ENCODE measurements at regions not wholly inside any gene's neighbourhood (a gene's known extent, or its start where the extent isn't known, plus 50 kb on each side); places are given as distances from the start of the nearest gene placed in this dataset.
"Not testable (repeated sequence)": the region's sequence is repeated elsewhere in the genome, so short reads cannot be mapped to it uniquely, and the experiment has no call there.

GRCh38 chr4:155578726-155579370 is 87.8 kb upstream of the GUCY1A1 start:
- Histone ChIP-seq H3K4me2 (ENCODE audit: insufficient read depth, low read length) (no peak overlapping the region), H3K9ac (ENCODE audit: low read depth, low read length) (no peak overlapping the region), H3K9me3 (ENCODE audit: insufficient read depth, low read length, severe bottlenecking) (no peaks in the 10 kb centered on the region), H3K79me2 (ENCODE audit: insufficient read depth, low read length) (no peaks in the 10 kb centered on the region), H3K36me3 (ENCODE audit: insufficient read depth, low read length) (no peaks in the 10 kb centered on the region), H3K4me3 (ENCODE audit: low read depth in 1 of 2, low read length in 2 of 2) (no peak overlapping the region), H2AFZ (ENCODE audit: low read depth, low read length) (no peak overlapping the region), H3K4me1 (ENCODE audit: insufficient read depth, low read length) (peaks cover 12% of the 10 kb centered on the region), H3K27ac (ENCODE audit: low read length) (no peak overlapping the region), H4K20me1 (ENCODE audit: insufficient read depth, low read length) (no peaks in the 10 kb centered on the region), H3K27me3 (ENCODE audit: insufficient read depth, low read length, poor library complexity) (no peaks in the 10 kb centered on the region)
- DNase-seq (no peak), ATAC-seq (ENCODE audit: insufficient read depth, low read depth) (no peak)
- TF ChIP-seq CTCF (IDR thresholded peaks at IDR 0.05; ENCODE audit: borderline replicate concordance, extremely low read depth, low read length, poor library complexity, severe bottlenecking) (no peak), EZH2 (IDR thresholded peaks at IDR 0.05; ENCODE audit: borderline replicate concordance, low read depth, low read length, severe bottlenecking) (no peak)

GRCh38 chr4:155578219-155578618 is 88.4 kb upstream of the GUCY1A1 start:
- no peaks in the 10 kb centered on the region for H3K79me2 ChIP-seq (ENCODE audit: insufficient read depth, low read length)
- no peaks in the 10 kb centered on the region for H3K9me3 ChIP-seq (ENCODE audit: insufficient read depth, low read length, severe bottlenecking)
- H3K4me3 ChIP-seq (ENCODE audit: low read depth in 1 of 2, low read length in 2 of 2) = no peak overlapping the region
- peaks cover 6% of the 10 kb centered on the region for H3K4me1 ChIP-seq (ENCODE audit: insufficient read depth, low read length)
- H3K27ac ChIP-seq (ENCODE audit: low read length) = no peak overlapping the region
- H3K4me2 ChIP-seq (ENCODE audit: insufficient read depth, low read length) = no peak overlapping the region
- no peaks in the 10 kb centered on the region for H3K27me3 ChIP-seq (ENCODE audit: insufficient read depth, low read length, poor library complexity)
- no peaks in the 10 kb centered on the region for H4K20me1 ChIP-seq (ENCODE audit: insufficient read depth, low read length)
- no peaks in the 10 kb centered on the region for H3K36me3 ChIP-seq (ENCODE audit: insufficient read depth, low read length)
- ATAC-seq (ENCODE audit: insufficient read depth, low read depth) (no peak), DNase-seq (no peak)
- TF ChIP-seq CTCF (IDR thresholded peaks at IDR 0.05; ENCODE audit: borderline replicate concordance, extremely low read depth, low read length, poor library complexity, severe bottlenecking) (no peak), EZH2 (IDR thresholded peaks at IDR 0.05; ENCODE audit: borderline replicate concordance, low read depth, low read length, severe bottlenecking) (no peak)
- H2AFZ ChIP-seq (ENCODE audit: low read depth, low read length) = no peak overlapping the region
- H3K9ac ChIP-seq (ENCODE audit: low read depth, low read length) = no peak overlapping the region

- H2AFZ ChIP-seq (ENCODE audit: low read depth, low read length); H3K36me3 ChIP-seq (ENCODE audit: insufficient read depth, low read length); H3K27ac ChIP-seq (ENCODE audit: low read length); H3K4me1 ChIP-seq (ENCODE audit: insufficient read depth, low read length); H3K79me2 ChIP-seq (ENCODE audit: insufficient read depth, low read length); ATAC-seq (ENCODE audit: insufficient read depth, low read depth); DNase-seq; H3K9ac ChIP-seq (ENCODE audit: low read depth, low read length); H3K9me3 ChIP-seq (ENCODE audit: insufficient read depth, low read length, severe bottlenecking); H4K20me1 ChIP-seq (ENCODE audit: insufficient read depth, low read length); H3K4me3 ChIP-seq (ENCODE audit: low read depth in 1 of 2, low read length in 2 of 2); H3K27me3 ChIP-seq (ENCODE audit: insufficient read depth, low read length, poor library complexity); H3K4me2 ChIP-seq (ENCODE audit: insufficient read depth, low read length): not testable (repeated sequence)
These were observed 92.3 kb upstream of the GUCY1A1 start for GRCh38 chr4:155574329-155574728.

- Histone ChIP-seq H3K9me3 (ENCODE audit: insufficient read depth, low read length, severe bottlenecking) (no peaks in the 10 kb centered on the region), H3K4me3 (ENCODE audit: low read depth in 1 of 2, low read length in 2 of 2) (no peak overlapping the region), H3K79me2 (ENCODE audit: insufficient read depth, low read length) (no peaks in the 10 kb centered on the region), H3K27ac (ENCODE audit: low read length) (no peak overlapping the region), H3K4me1 (ENCODE audit: insufficient read depth, low read length) (no peaks in the 10 kb centered on the region), H2AFZ (ENCODE audit: low read depth, low read length) (no peak overlapping the region), H3K27me3 (ENCODE audit: insufficient read depth, low read length, poor library complexity) (no peaks in the 10 kb centered on the region), H4K20me1 (ENCODE audit: insufficient read depth, low read length) (no peaks in the 10 kb centered on the region), H3K36me3 (ENCODE audit: insufficient read depth, low read length) (no peaks in the 10 kb centered on the region), H3K9ac (ENCODE audit: low read depth, low read length) (no peak overlapping the region), H3K4me2 (ENCODE audit: insufficient read depth, low read length) (no peak overlapping the region)
- ATAC-seq (ENCODE audit: insufficient read depth, low read depth) (no peak), DNase-seq (no peak)
- TF ChIP-seq CTCF (IDR thresholded peaks at IDR 0.05; ENCODE audit: borderline replicate concordance, extremely low read depth, low read length, poor library complexity, severe bottlenecking) (no peak), EZH2 (IDR thresholded peaks at IDR 0.05; ENCODE audit: borderline replicate concordance, low read depth, low read length, severe bottlenecking) (no peak)
These were observed 93.5 kb upstream of the GUCY1A1 start for GRCh38 chr4:155573126-155573525.
